Islet precursor cell (in vitro differentiated cells): ENCODE measurements at regions not wholly inside any gene's neighbourhood (a gene's known extent, or its start where the extent isn't known, plus 50 kb on each side); places are given as distances from the start of the nearest gene placed in this dataset.
A peak's percentile ranks its signal among the peaks of the same experiment; 100 is the strongest.
"Not testable (repeated sequence)": the region's sequence is repeated elsewhere in the genome, so short reads cannot be mapped to it uniquely, and the experiment has no call there.

Experiments used
- DNase-seq: peaks from one replicate; pipeline ENCODE4 v3.0.0-alpha.2; 2018

GRCh38 chr1:96387785-96388184 lies 333.8 kb upstream of the PTBP2 start:
- DNase-seq: no peak

DNA sequence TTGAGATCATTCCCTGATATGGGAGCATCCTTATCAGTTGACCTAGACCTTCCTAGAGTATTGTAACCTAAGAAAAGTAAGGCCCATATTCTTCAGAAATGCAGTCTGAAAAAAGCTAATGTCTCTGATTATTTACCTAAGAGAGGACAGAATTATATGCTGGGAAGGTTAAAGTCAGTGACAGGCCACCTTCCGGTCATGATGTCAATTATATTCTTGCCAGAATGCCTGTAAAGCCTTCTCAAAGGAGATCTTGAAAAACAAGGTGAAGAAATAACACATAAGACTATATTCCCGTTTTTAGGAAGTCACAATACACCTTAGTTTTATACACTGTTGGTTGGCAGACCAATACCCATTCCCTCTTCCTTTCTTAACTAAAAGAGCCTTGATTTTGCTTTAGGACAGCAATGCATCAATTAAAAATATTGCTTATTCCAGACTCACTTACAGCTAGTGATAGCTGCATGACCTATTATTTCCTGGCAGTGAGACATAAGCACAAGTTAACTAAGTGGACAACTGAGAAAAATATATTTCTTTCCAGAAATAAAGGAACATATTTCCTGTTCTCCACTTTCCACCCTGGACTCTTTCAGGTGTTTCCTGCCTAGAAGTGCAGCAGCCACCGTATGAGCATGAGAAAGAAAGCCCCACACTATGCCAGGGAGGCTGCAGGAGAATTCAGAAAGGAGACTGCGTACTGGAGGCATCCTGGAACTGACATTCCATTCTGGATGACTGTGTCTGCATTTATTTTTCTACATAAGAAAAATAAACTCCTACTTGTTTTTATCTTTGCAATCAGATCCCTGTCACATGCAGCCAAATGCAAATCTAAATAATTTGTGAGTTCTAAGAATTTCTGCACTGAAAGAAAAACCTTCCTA lies 332.9 kb upstream of the PTBP2 start:
- DNase-seq: no peak

DNA sequence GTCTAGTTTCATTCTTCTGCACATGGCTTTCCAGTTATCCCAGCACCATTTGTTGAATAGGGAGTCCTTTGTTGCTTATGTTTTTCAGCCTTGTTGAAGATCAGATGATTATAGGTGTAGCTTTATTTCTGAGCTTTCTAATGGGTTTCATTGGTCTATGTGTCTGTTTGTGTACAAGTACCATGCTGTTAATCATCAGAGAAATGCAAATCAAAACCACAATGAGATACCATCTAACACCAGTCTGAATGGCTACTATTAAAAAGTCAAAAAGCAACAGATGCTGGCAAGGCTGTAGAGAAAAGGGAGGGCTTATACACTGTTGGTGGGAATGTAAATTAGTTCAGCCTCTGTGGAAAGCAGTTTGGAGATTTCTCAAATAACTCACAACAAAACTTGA lies 321.5 kb upstream of the PTBP2 start:
- no peak for DNase-seq

- no peak for DNase-seq
Measured at GRCh38 chr1:96409087-96409486, 312.5 kb upstream of the PTBP2 start.

GRCh38 chr1:96409689-96410088 lies 311.9 kb upstream of the PTBP2 start:
- no peak for DNase-seq

- no peak for DNase-seq
Measured at GRCh38 chr1:96411006-96411405, 310.6 kb upstream of the PTBP2 start.

GRCh38 chr1:96414598-96414997 lies 307.0 kb upstream of the PTBP2 start:
- DNase-seq: no peak

GRCh38 chr1:96416111-96416595 lies 305.4 kb upstream of the PTBP2 start:
- peak; percentile 54 for DNase-seq

DNA sequence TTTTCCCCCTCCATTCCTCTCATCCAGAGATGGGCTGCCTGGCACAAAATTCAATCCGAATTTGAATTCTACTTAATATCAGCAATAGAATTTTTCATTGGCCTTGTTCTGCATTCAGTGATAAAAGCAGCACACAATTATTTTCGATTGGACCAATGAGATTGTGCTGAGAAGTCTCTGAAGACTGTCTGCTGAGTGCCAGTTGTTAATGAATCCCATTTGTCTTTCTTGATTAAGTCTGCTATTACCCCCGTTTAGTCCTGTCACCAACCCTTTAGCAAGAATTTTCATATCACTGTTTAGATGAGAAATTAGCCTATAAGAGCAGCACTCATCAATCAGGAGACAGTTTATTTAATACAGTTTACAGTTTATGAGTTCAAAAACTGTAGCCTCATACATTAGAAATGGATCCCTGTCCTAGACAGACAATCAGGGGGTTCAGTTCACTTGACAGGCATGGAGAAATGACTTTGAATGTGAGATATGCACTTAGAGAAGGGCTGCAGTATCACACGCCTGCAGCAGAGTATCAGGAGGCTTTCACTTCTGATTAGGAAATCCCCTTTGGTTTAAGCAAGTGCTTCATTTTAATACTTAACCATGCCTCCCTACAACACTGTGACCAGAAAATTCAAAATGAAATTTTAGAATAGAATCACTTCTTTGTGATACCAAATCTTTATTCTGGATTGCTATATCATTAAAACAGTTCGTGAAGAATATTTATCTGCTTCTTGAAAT lies 304.7 kb upstream of the PTBP2 start:
- no peak for DNase-seq

- no peak for DNase-seq
Measured at GRCh38 chr1:96418969-96419368, 302.6 kb upstream of the PTBP2 start.

- no peak for DNase-seq
Measured at GRCh38 chr1:96424877-96425276, 296.7 kb upstream of the PTBP2 start.

DNA sequence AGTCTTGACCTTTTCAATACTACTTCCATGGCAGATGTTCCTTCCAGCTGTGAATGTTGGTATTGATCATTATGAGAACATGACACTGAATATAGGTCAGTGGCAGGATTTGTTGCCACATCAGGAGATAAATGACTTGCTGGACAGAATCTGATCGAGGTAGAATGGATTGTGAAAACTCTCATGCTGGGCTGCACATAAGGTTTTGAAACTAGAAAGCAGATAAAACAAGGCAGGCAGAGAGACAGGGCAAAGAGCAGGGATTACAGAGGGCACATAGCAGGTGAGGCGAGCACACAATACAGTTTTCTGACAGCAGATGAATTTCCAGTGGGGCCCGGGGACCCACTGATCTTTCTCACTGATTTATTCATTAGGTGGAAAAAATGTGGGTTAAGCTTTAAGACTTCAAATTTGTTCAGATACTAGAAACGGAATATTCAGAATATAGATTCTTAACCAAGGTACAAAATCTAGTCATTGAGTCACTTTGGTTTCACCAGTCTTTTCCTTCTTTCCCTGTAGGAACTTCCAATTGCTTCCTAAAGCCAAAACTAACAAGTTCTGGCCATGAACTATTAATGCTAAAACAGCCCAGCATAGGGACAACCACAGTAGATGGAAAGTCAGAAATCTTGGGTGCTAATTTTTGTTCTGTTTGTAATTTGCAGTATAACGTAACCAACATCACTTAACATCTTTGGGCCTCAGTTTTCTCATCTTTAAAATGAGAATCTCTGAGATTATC lies 296.0 kb upstream of the PTBP2 start:
- DNase-seq: no peak

GRCh38 chr1:96427616-96428015 lies 294.0 kb upstream of the PTBP2 start:
- no peak for DNase-seq

DNA sequence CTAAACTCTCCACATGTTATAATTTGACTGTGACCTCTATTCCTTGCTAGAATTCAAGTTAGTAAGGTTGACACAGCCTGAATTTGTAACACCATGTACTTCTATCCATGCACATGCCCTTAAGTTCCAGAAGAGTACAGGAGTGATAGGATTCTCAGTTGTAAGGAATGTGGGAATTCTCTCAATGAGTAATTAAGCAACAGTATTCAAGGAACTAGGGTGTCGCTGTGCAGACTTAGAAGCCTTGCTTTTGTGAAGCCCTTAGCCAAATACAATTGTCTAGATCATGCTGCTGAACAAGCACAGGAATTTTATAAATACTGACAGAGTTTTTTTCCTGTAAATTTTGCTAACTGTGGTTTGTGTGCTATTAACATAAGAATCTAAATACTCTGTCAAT lies 276.3 kb upstream of the PTBP2 start:
- no peak for DNase-seq

DNA sequence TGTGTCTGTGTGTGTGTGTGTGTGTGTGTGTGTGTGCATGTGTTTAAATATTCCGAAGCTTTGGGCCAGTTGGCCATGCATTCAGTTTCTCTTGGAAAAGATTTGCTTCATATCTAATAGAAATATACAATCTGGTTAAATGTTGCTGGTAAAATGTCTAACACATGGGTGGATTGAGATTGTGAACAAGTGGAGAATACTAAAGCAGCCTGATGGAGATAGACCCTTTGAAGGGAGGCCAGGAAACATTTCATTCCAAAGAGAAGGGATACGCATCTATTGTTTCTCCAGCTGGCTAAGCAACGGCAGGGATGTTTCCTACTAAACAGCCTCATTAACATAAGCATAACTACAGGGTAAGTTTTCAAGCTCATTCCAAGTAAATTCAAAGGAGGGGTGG lies 257.5 kb upstream of the PTBP2 start:
- no peak for DNase-seq

GRCh38 chr1:96464522-96464921 lies 257.1 kb upstream of the PTBP2 start:
- DNase-seq: no peak

- no peak for DNase-seq
Measured at GRCh38 chr1:96464991-96465390, 256.6 kb upstream of the PTBP2 start.

- no peak for DNase-seq
Measured at GRCh38 chr1:96465441-96465840, 256.1 kb upstream of the PTBP2 start.

DNA sequence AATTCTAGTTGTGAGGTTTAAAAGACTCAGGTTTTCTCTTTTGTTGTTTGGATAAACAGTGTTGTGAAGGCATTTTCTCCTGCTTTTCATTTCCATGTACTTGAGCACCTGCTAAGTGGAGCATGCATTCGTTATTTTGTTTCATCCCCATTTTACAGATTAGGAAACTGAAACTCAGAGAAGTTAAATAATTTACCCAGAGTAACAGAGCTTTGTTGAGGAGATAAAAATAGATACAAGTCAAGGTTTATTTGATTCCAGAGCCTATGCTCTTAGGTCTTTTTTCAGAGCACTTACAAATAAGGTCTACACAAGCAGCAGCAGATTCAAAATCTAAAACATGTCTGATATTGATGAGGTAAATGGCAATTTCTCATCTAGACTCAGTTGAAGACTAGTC lies 254.7 kb upstream of the PTBP2 start:
- no peak for DNase-seq

DNA sequence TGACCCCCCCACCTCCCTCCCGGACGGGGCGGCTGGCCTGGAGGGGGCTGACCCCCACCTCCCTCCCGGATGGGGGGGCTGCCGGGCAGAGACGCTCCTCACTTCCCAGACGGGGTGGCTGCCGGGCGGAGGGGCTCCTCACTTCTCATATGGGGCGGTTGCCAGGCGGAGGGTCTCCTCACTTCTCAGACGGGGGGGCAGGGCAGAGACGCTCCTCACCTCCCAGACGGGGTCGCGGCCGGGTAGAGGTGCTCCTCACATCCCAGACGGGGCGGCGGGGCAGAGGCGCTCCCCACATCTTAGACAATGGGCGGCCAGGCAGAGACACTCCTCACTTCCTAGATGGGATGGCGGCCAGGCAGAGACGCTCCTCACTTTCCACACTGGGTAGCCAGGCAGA lies 251.9 kb upstream of the PTBP2 start:
- DNase-seq: not testable (repeated sequence)

DNA sequence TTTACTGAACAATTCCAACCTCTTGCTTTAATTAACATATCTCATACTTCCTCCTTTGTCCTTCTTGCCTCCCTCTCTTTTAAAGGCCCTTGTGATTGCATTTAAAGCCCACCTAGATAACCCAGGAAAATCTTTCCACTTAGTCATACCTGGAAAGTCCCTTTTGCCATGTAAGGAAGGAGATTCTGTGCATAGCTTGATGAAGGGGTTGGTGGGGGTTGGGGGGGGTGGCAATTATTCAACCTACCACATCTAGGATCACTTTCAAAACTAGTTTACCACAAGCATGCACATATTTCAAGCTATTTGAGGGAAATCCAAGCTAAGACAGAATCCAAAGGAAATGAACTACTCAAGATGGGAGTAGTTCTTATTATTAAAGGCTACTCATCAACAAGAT lies 249.1 kb upstream of the PTBP2 start:
- DNase-seq: no peak

GRCh38 chr1:96473791-96474434 lies 247.7 kb upstream of the PTBP2 start:
- DNase-seq: peak; percentile 75
